ENCODE measurements at regions not wholly inside any gene's neighbourhood (a gene's known extent, or its start where the extent isn't known, plus 50 kb on each side); places are given as distances from the start of the nearest gene placed in this dataset.

DNA sequence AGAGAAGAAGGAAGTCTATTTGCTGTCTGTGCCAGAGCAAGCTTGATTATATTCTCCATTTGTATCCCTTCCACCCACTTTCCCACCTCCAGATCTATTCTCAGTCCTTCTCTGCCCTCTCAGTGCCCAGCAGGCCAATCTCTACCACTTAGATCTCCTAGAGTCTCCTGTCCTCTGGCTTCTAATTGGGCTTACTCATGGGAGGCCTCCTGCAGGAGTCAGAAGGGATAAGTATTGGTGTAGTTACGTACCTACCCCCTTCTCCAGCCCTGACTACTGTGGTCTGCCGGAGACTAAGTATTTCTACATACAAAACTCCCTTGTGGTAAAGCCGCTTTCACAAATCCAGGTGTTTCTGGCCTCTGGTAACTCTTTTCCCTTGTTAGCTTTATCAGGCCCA lies 221.2 kb downstream of the PTGER3 start:
- ATAC-seq, result no peak
- POLR2A ChIA-PET, result no interaction called here
- CTCF ChIA-PET, result no interaction called here
- intact Hi-C loops (cut with micrococcal nuclease; ENCODE audit: unreplicated experiment), result no loop called here
- no peak for DNase-seq (ENCODE audit: low read depth, low spot score)
- RAD21 ChIA-PET (ENCODE audit: unreplicated experiment), result no interaction called here
- no peak for TF ChIP-seq ZNF384 (IDR thresholded peaks at IDR 0.05; ENCODE audit: borderline replicate concordance, low read depth, low read length)
- no peak for TF ChIP-seq ETV6 (conservative IDR thresholded peaks at IDR 0.05 in 1 of 2, IDR thresholded peaks at IDR 0.05 in 1 of 2; ENCODE audit: borderline replicate concordance in 1 of 2, low read depth in 1 of 2)
- no peak for TF ChIP-seq CBFB (IDR thresholded peaks at IDR 0.05; ENCODE audit: low read depth)
- TF ChIP-seq, protein P1, sequence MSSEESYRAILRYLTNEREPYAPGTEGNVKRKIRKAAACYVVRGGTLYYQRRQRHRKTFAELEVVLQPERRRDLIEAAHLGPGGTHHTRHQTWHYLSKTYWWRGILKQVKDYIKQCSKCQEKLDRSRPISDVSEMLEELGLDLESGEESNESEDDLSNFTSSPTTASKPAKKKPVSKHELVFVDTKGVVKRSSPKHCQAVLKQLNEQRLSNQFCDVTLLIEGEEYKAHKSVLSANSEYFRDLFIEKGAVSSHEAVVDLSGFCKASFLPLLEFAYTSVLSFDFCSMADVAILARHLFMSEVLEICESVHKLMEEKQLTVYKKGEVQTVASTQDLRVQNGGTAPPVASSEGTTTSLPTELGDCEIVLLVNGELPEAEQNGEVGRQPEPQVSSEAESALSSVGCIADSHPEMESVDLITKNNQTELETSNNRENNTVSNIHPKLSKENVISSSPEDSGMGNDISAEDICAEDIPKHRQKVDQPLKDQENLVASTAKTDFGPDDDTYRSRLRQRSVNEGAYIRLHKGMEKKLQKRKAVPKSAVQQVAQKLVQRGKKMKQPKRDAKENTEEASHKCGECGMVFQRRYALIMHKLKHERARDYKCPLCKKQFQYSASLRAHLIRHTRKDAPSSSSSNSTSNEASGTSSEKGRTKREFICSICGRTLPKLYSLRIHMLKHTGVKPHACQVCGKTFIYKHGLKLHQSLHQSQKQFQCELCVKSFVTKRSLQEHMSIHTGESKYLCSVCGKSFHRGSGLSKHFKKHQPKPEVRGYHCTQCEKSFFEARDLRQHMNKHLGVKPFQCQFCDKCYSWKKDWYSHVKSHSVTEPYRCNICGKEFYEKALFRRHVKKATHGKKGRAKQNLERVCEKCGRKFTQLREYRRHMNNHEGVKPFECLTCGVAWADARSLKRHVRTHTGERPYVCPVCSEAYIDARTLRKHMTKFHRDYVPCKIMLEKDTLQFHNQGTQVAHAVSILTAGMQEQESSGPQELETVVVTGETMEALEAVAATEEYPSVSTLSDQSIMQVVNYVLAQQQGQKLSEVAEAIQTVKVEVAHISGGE (CRISPR knock-in tag; IDR thresholded peaks at IDR 0.05), result no peak
- TF ChIP-seq, protein P2, sequence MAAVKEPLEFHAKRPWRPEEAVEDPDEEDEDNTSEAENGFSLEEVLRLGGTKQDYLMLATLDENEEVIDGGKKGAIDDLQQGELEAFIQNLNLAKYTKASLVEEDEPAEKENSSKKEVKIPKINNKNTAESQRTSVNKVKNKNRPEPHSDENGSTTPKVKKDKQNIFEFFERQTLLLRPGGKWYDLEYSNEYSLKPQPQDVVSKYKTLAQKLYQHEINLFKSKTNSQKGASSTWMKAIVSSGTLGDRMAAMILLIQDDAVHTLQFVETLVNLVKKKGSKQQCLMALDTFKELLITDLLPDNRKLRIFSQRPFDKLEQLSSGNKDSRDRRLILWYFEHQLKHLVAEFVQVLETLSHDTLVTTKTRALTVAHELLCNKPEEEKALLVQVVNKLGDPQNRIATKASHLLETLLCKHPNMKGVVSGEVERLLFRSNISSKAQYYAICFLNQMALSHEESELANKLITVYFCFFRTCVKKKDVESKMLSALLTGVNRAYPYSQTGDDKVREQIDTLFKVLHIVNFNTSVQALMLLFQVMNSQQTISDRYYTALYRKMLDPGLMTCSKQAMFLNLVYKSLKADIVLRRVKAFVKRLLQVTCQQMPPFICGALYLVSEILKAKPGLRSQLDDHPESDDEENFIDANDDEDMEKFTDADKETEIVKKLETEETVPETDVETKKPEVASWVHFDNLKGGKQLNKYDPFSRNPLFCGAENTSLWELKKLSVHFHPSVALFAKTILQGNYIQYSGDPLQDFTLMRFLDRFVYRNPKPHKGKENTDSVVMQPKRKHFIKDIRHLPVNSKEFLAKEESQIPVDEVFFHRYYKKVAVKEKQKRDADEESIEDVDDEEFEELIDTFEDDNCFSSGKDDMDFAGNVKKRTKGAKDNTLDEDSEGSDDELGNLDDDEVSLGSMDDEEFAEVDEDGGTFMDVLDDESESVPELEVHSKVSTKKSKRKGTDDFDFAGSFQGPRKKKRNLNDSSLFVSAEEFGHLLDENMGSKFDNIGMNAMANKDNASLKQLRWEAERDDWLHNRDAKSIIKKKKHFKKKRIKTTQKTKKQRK (IDR thresholded peaks at IDR 0.05; ENCODE audit: low read depth, low read length), result no peak
- TF ChIP-seq EZH2 (IDR thresholded peaks at IDR 0.05; ENCODE audit: borderline replicate concordance, control insufficient read depth, low read depth, low read length), result no peak
- no peak overlapping the region for H2AFZ ChIP-seq (ENCODE audit: control insufficient read depth, low read depth, low read length)
- no peak overlapping the region for H3K27ac ChIP-seq (ENCODE audit: control insufficient read depth, insufficient read depth)
- no peaks in the 10 kb centered on the region for H3K36me3 ChIP-seq (ENCODE audit: control insufficient read depth in 2 of 2, insufficient read depth in 2 of 2, low read length in 1 of 2)
- no TSS peak for BruUV-seq (replicated peaks)
- FAIRE-seq, result no peak
- H4K20me1 ChIP-seq (ENCODE audit: control insufficient read depth, insufficient read depth), result no peaks in the 10 kb centered on the region
- no peaks in the 10 kb centered on the region for H3K27me3 ChIP-seq (replicated peaks in 1 of 2; ENCODE audit: control insufficient read depth in 2 of 2, insufficient read depth in 2 of 2, low read length in 1 of 2)
- no peak overlapping the region for H3K4me3 ChIP-seq
- in situ Hi-C loops (cut with MboI), result no loop called here
- no peaks in the 10 kb centered on the region for H3K4me1 ChIP-seq (ENCODE audit: control insufficient read depth, insufficient read depth, low read length)
- no peak overlapping the region for H3K9ac ChIP-seq (ENCODE audit: control insufficient read depth, insufficient read depth, low read length)
- no peaks in the 10 kb centered on the region for H3K79me2 ChIP-seq (ENCODE audit: control insufficient read depth, insufficient read depth, low read length)
- no peak overlapping the region for H3K4me2 ChIP-seq (ENCODE audit: control insufficient read depth, insufficient read depth)
- 0% methylated on average over 3 of the region's 3 CpGs for WGBS (ENCODE audit: insufficient coverage, insufficient replicate concordance, low lambda C conversion rate, missing lambda C conversion rate)
- no peaks in the 10 kb centered on the region for H3K9me3 ChIP-seq (replicated peaks; ENCODE audit: control insufficient read depth, insufficient read depth, low read length)
- SMC1A ChIA-PET (ENCODE audit: uncharacterized antibody, unreplicated experiment), result no interaction called here

Measured in GM12878 (cell line).